ENCODE measurements at regions not wholly inside any gene's neighbourhood (a gene's known extent, or its start where the extent isn't known, plus 50 kb on each side); places are given as distances from the start of the nearest gene placed in this dataset.

- no peaks in the 10 kb centered on the region for H3K27me3 ChIP-seq (replicated peaks; ENCODE audit: insufficient read depth, low read depth, low read length, poor library complexity)
- H3K36me3 ChIP-seq (ENCODE audit: insufficient read depth, low read length, poor library complexity, severe bottlenecking) = no peaks in the 10 kb centered on the region
- no peak overlapping the region for H3K4me3 ChIP-seq (ENCODE audit: low read depth, low read length, poor library complexity, severe bottlenecking)
- intact Hi-C loops (cut with micrococcal nuclease; ENCODE audit: unreplicated experiment) = no loop called here
- CTCF ChIA-PET = no interaction called here
- BruUV-seq (replicated peaks) = no TSS peak
- DNase-seq (ENCODE audit: low spot score) = no peak
- H3K9me3 ChIP-seq (ENCODE audit: low read depth, low read length, poor library complexity, severe bottlenecking) = no peaks in the 10 kb centered on the region
- POLR2A ChIA-PET (ENCODE audit: low non-redundant PET) = no interaction called here
- no peak for TF ChIP-seq EZH2 (IDR thresholded peaks at IDR 0.05; ENCODE audit: borderline replicate concordance, low read depth, low read length, poor library complexity, severe bottlenecking)
- no peak for TF ChIP-seq CTCF (conservative IDR thresholded peaks at IDR 0.05; ENCODE audit: low read depth, low read length)
- no peaks in the 10 kb centered on the region for H3K4me1 ChIP-seq (ENCODE audit: insufficient read depth, low read length, poor library complexity, severe bottlenecking)
- no peak overlapping the region for H3K27ac ChIP-seq (ENCODE audit: low read depth, low read length, poor library complexity, severe bottlenecking)
These were observed 83.1 kb upstream of the FNDC3B start for GRCh38 chr3:171956181-171956683.

GRCh38 chr3:171956705-171957104 lies 82.7 kb upstream of the FNDC3B start:
- DNase-seq (ENCODE audit: low spot score) = no peak
- Histone ChIP-seq H3K27me3 (replicated peaks; ENCODE audit: insufficient read depth, low read depth, low read length, poor library complexity) (no peaks in the 10 kb centered on the region), H3K27ac (ENCODE audit: low read depth, low read length, poor library complexity, severe bottlenecking) (no peak overlapping the region), H3K9me3 (ENCODE audit: low read depth, low read length, poor library complexity, severe bottlenecking) (no peaks in the 10 kb centered on the region), H3K36me3 (ENCODE audit: insufficient read depth, low read length, poor library complexity, severe bottlenecking) (no peaks in the 10 kb centered on the region), H3K4me3 (ENCODE audit: low read depth, low read length, poor library complexity, severe bottlenecking) (no peak overlapping the region), H3K4me1 (ENCODE audit: insufficient read depth, low read length, poor library complexity, severe bottlenecking) (no peaks in the 10 kb centered on the region)
- intact Hi-C loops (cut with micrococcal nuclease; ENCODE audit: unreplicated experiment) = no loop called here
- ChIA-PET POLR2A (ENCODE audit: low non-redundant PET) (no interaction called here), CTCF (no interaction called here)
- BruUV-seq (replicated peaks) = no TSS peak
- no peak for TF ChIP-seq CTCF (conservative IDR thresholded peaks at IDR 0.05; ENCODE audit: low read depth, low read length)
- no peak for TF ChIP-seq EZH2 (IDR thresholded peaks at IDR 0.05; ENCODE audit: borderline replicate concordance, low read depth, low read length, poor library complexity, severe bottlenecking)

- intact Hi-C loops (cut with micrococcal nuclease; ENCODE audit: unreplicated experiment) = no loop called here
- CTCF ChIA-PET = no interaction called here
- POLR2A ChIA-PET (ENCODE audit: low non-redundant PET) = no interaction called here
- TF ChIP-seq EZH2 (IDR thresholded peaks at IDR 0.05; ENCODE audit: borderline replicate concordance, low read depth, low read length, poor library complexity, severe bottlenecking) = no peak
- TF ChIP-seq CTCF (conservative IDR thresholded peaks at IDR 0.05; ENCODE audit: low read depth, low read length) = no peak
- Histone ChIP-seq H3K36me3 (ENCODE audit: insufficient read depth, low read length, poor library complexity, severe bottlenecking) (no peaks in the 10 kb centered on the region), H3K4me1 (ENCODE audit: insufficient read depth, low read length, poor library complexity, severe bottlenecking) (no peaks in the 10 kb centered on the region), H3K4me3 (ENCODE audit: low read depth, low read length, poor library complexity, severe bottlenecking) (no peak overlapping the region), H3K27me3 (replicated peaks; ENCODE audit: insufficient read depth, low read depth, low read length, poor library complexity) (no peaks in the 10 kb centered on the region), H3K9me3 (ENCODE audit: low read depth, low read length, poor library complexity, severe bottlenecking) (no peaks in the 10 kb centered on the region), H3K27ac (ENCODE audit: low read depth, low read length, poor library complexity, severe bottlenecking) (no peak overlapping the region)
- no peak for DNase-seq (ENCODE audit: low spot score)
- BruUV-seq (replicated peaks) = no TSS peak
These were observed 79.8 kb upstream of the FNDC3B start for GRCh38 chr3:171959532-171960089.

Data from A673 (cell line).